Hematopoietic multipotent progenitor cell (in vitro differentiated cells): ENCODE measurements at regions not wholly inside any gene's neighbourhood (a gene's known extent, or its start where the extent isn't known, plus 50 kb on each side); places are given as distances from the start of the nearest gene placed in this dataset.
"Not testable (repeated sequence)": the region's sequence is repeated elsewhere in the genome, so short reads cannot be mapped to it uniquely, and the experiment has no call there.

Source experiments
- DNase-seq, 3 donors: peaks; one replicate each; pipeline ENCODE4 v3.0.0-alpha.2; 2011 to 2015; ENCODE audit warnings: low read depth in 2 of 3, low spot score in 2 of 3

GRCh38 chr4:65007841-65008439 is 598.7 kb upstream of the TECRL start:
- DNase-seq, result peak in 2 of 3 donors; percentile 58 to 79

- DNase-seq, result no peak
Observed at GRCh38 chr4:64975177-64975576, 565.9 kb upstream of the TECRL start.

- DNase-seq, result no peak
Observed at GRCh38 chr4:64969081-64969480, 559.8 kb upstream of the TECRL start.

- DNase-seq, result no peak
Observed at GRCh38 chr4:64967286-64967685, 558.0 kb upstream of the TECRL start.

- no peak for DNase-seq
Observed at GRCh38 chr4:64960516-64960915, 551.3 kb upstream of the TECRL start.

GRCh38 chr4:64940698-64941097 is 531.4 kb upstream of the TECRL start:
- DNase-seq, result no peak

- no peak for DNase-seq
Observed at GRCh38 chr4:64935469-64936001, 526.3 kb upstream of the TECRL start.

GRCh38 chr4:64911846-64912245 is 502.6 kb upstream of the TECRL start:
- no peak for DNase-seq

- no peak for DNase-seq
Observed at GRCh38 chr4:64903986-64904385, 494.7 kb upstream of the TECRL start.

- no peak for DNase-seq
Observed at GRCh38 chr4:64899563-64899962, 490.3 kb upstream of the TECRL start.

- not testable (repeated sequence) for DNase-seq
Observed at GRCh38 chr4:64899030-64899429, 489.8 kb upstream of the TECRL start.

- no peak for DNase-seq
Observed at GRCh38 chr4:64897683-64898082, 488.4 kb upstream of the TECRL start.

GRCh38 chr4:64895031-64895430 is 485.8 kb upstream of the TECRL start:
- no peak for DNase-seq

GRCh38 chr4:64893205-64893604 is 484.0 kb upstream of the TECRL start:
- DNase-seq, result no peak

GRCh38 chr4:64889906-64890610 is 480.8 kb upstream of the TECRL start:
- no peak for DNase-seq

- DNase-seq, result no peak
Observed at GRCh38 chr4:64883087-64883807, 474.0 kb upstream of the TECRL start.

- no peak for DNase-seq
Observed at GRCh38 chr4:64882311-64883086, 473.2 kb upstream of the TECRL start.

- no peak for DNase-seq
Observed at GRCh38 chr4:64880557-64880956, 471.3 kb upstream of the TECRL start.

- no peak for DNase-seq
Observed at GRCh38 chr4:64876021-64876420, 466.8 kb upstream of the TECRL start.

- no peak for DNase-seq
Observed at GRCh38 chr4:64870558-64870957, 461.3 kb upstream of the TECRL start.

- DNase-seq, result no peak
Observed at GRCh38 chr4:64857815-64858214, 448.6 kb upstream of the TECRL start.
